HCT116 (cell line): ENCODE measurements at regions not wholly inside any gene's neighbourhood (a gene's known extent, or its start where the extent isn't known, plus 50 kb on each side); places are given as distances from the start of the nearest gene placed in this dataset.

Experiments
- ATAC-seq: fragments of 200-7000 bp; cut with Tn5 transposase; 2 replicates; pipeline ENCODE4 v1.9.1; 2020; ENCODE audit warnings: mild to moderate bottlenecking, moderate library complexity
- BruUV-seq: library from RNA; stranded (reverse); fragments of 400-500 nt; replicated peaks from 2 replicates; lab custom pipeline; 2021; lab: Mats Ljungman, UMichigan
- CTCF ChIA-PET: fragments of 300-600 bp; sonication (Branson Sonifier 250); formaldehyde crosslinking; loops from one replicate; lab custom pipeline; 2021; ENCODE audit warnings: antibody characterized with exemption; lab: Charles Lee
- POLR2A ChIA-PET: fragments of 300-600, 350-600 bp; sonication (Branson Sonifier 250); formaldehyde crosslinking; loops from one replicate; lab custom pipeline; 2021; ENCODE audit warnings: antibody characterized with exemption; lab: Charles Lee
- RAD21 ChIA-PET, 2 experiments: fragments of 300-600 bp; sonication (Branson Sonifier 250); formaldehyde crosslinking; loops; one replicate each; lab custom pipeline; 2023; ENCODE audit warnings: low total read pairs in 2 of 2; ENCODE audit not compliant: uncharacterized antibody in 2 of 2, unreplicated experiment in 2 of 2, low non-redundant PET in 1 of 2; lab: Charles Lee
- DNase-seq: peaks from one replicate; pipeline ENCODE4 v3.0.0-alpha.2; 2010; ENCODE audit warnings: low read depth, low spot score
- H2AFZ ChIP-seq: fragments of 200-600 bp; shearing (Covaris generic), sonication (generic); 2 replicates; pipeline ENCODE4 v1.6.1; 2017; ENCODE audit warnings: low read depth, mixed run types, mixed read lengths, antibody characterized with exemption, low read length; ENCODE audit not compliant: poor library complexity, severe bottlenecking
- H3K27ac ChIP-seq: 2 replicates; pipeline ENCODE4 v1.5.1; 2012; ENCODE audit warnings: low read depth, low read length
- H3K27me3 ChIP-seq: fragments of 200-600 bp; sonication (generic); 2 replicates; pipeline ENCODE4 v1.6.1; 2016; ENCODE audit warnings: mixed run types, low read length, mixed read lengths; ENCODE audit not compliant: insufficient read depth
- H3K36me3 ChIP-seq, 2 experiments: fragments of 200-500 bp in 1 of 2; fragments of 200-600 bp in 1 of 2; sonication (Bioruptor generic) in 1 of 2; sonication (generic) in 1 of 2; 2 replicates each; pipeline versions ENCODE4 v1.5.1 to v1.6.1; 2014 to 2016; ENCODE audit warnings: low read length in 2 of 2, inconsistent platforms in 1 of 2, mixed read lengths in 1 of 2, mixed run types in 1 of 2; ENCODE audit not compliant: insufficient read depth in 2 of 2, control insufficient read depth in 1 of 2
- H3K4me1 ChIP-seq, 2 experiments: fragments of 200-600 bp in 1 of 2; sonication (generic) in 1 of 2; 2 replicates each; pipeline versions ENCODE4 v1.5.1 to v1.6.1; 2012 to 2017; ENCODE audit warnings: low read length in 2 of 2, inconsistent platforms in 1 of 2, mild to moderate bottlenecking in 1 of 2, mixed read lengths in 1 of 2, mixed run types in 1 of 2, moderate library complexity in 1 of 2; ENCODE audit not compliant: insufficient read depth in 2 of 2, control insufficient read depth in 1 of 2
- H3K4me2 ChIP-seq: fragments of 200-600 bp; sonication (generic); 2 replicates; pipeline ENCODE4 v1.6.1; 2017; ENCODE audit warnings: mixed run types, low read length, mixed read lengths
- H3K4me3 ChIP-seq, 2 experiments: fragments of 200-600 bp in 1 of 2; sonication (generic) in 1 of 2; replicated peaks in 1 of 2; 2 replicates each; pipeline ENCODE4 v1.5.1; 2011 to 2016; ENCODE audit warnings: low read length in 2 of 2, control low read depth in 1 of 2, low read depth in 1 of 2, mild to moderate bottlenecking in 1 of 2, mixed read lengths in 1 of 2, mixed run types in 1 of 2
- H3K79me2 ChIP-seq: fragments of 200-600 bp; sonication (generic); 2 replicates; pipeline ENCODE4 v1.6.1; 2017; ENCODE audit warnings: mild to moderate bottlenecking, mixed run types, low read length, moderate library complexity, mixed read lengths; ENCODE audit not compliant: insufficient read depth
- H3K9ac ChIP-seq: fragments of 200-600 bp; sonication (generic); 2 replicates; pipeline ENCODE4 v1.6.1; 2016; ENCODE audit warnings: low read length, mixed read lengths
- H3K9me2 ChIP-seq: fragments of 200-600 bp; sonication (generic), shearing (Covaris generic); 2 replicates; pipeline ENCODE4 v1.6.1; 2017; ENCODE audit warnings: mixed run types, mild to moderate bottlenecking, moderate library complexity; ENCODE audit not compliant: insufficient read depth
- H3K9me3 ChIP-seq, 2 experiments: fragments of 200-500 bp in 1 of 2; fragments of 200-600 bp in 1 of 2; sonication (Bioruptor generic) in 1 of 2; sonication (generic) in 1 of 2; 2 replicates each; pipeline ENCODE4 v1.6.1; 2014 to 2017; ENCODE audit warnings: low read length in 2 of 2, mixed read lengths in 2 of 2, inconsistent platforms in 1 of 2, low read depth in 1 of 2, mild to moderate bottlenecking in 1 of 2, mixed run types in 1 of 2, moderate library complexity in 1 of 2; ENCODE audit not compliant: control insufficient read depth in 1 of 2, insufficient read depth in 1 of 2
- H4K20me1 ChIP-seq: fragments of 200-600 bp; sonication (generic), shearing (Covaris generic); 2 replicates; pipeline ENCODE4 v1.6.1; 2017; ENCODE audit warnings: mixed run types, mild to moderate bottlenecking, moderate library complexity; ENCODE audit not compliant: insufficient read depth
- CBX3 ChIP-seq: IDR thresholded peaks from 2 replicates; pipeline ENCODE4 v1.6.1; 2012; ENCODE audit warnings: low read depth
- EZH2 ChIP-seq: fragments of 200-600 bp; sonication (generic); IDR thresholded peaks from 2 replicates; pipeline ENCODE4 v1.6.1; 2017; ENCODE audit warnings: antibody characterized with exemption, mixed run types
- JUND ChIP-seq: IDR thresholded peaks from 2 replicates; pipeline ENCODE4 v1.6.1; 2012
- RAD21 ChIP-seq: IDR thresholded peaks from 2 replicates; pipeline ENCODE4 v1.6.1; 2012; ENCODE audit warnings: low read depth, mild to moderate bottlenecking
- SP1 ChIP-seq: IDR thresholded peaks from 2 replicates; pipeline ENCODE4 v1.6.1; 2012; ENCODE audit warnings: low read depth
- TCF7L2 ChIP-seq: IDR thresholded peaks from 2 replicates; pipeline ENCODE4 v1.7.0; 2011; ENCODE audit warnings: borderline replicate concordance, inconsistent platforms; ENCODE audit not compliant: insufficient read depth, insufficient read length; ENCODE audit errors: extremely low read depth
- ZFX ChIP-seq: fragments of 450-650 bp; IDR thresholded peaks from 2 replicates; pipeline ENCODE4 v1.6.1; 2017
- ZNF274 ChIP-seq: fragments of 200-500 bp; sonication (Bioruptor generic); IDR thresholded peaks from 2 replicates; pipeline ENCODE4 v1.6.1; 2014; ENCODE audit warnings: mild to moderate bottlenecking, low read depth, low read length, inconsistent platforms
- intact Hi-C: fragments of 100-400 bp; cut with micrococcal nuclease; formaldehyde crosslinking; loops from 2 replicates; pipeline ENCODE4 v1.10.0; 2022
- TF ChIP-seq, protein P1 (sequence below): IDR thresholded peaks from 2 replicates; pipeline ENCODE4 v1.6.1; 2012
- TF ChIP-seq, protein P2 (sequence below): IDR thresholded peaks from 2 replicates; pipeline ENCODE4 v1.6.1; 2012; ENCODE audit warnings: low read depth
- TF ChIP-seq, protein P3 (sequence below): IDR thresholded peaks from 2 replicates; pipeline ENCODE4 v1.6.1; 2012

DNA sequence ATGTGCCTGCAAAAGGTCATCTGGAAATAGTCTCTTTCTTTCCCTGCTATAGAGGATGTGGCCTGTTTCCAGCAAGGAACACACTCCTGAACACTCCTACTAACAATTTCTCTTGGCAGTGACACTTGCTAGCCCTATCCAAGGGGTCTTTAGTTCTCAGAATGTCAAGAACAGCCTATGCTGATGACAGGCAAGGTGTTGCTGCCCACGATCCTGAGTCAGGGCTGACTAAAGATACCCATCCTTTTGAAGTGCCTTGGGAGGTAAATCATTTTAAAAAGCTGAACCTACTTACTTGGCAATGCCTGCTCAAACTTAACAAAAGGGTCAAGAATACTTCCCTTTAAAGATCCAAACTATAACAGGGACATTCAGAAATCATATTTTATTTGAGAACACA lies 1146.4 kb downstream of the VRK1 start:
- Histone ChIP-seq H3K36me3 (no peaks in the 10 kb centered on the region), H3K4me1 (no peaks in the 10 kb centered on the region)

More for the DNA sequence above, 1146.4 kb downstream of the VRK1 start:
- intact Hi-C loops: no loop called here
- CTCF ChIA-PET: no interaction called here
- Histone ChIP-seq H3K4me3 (no peak overlapping the region), H4K20me1 (no peaks in the 10 kb centered on the region), H3K4me2 (no peak overlapping the region), H3K9me3 (no peaks in the 10 kb centered on the region; a peak in 1 of 4 replicates), H3K27me3 (no peaks in the 10 kb centered on the region), H3K9me2 (no peaks in the 10 kb centered on the region), H2AFZ (no peak overlapping the region), H3K9ac (no peak overlapping the region), H3K79me2 (no peaks in the 10 kb centered on the region), H3K27ac (no peak overlapping the region)
- no peak for TF ChIP-seq ZFX
- TF ChIP-seq ZNF274: no peak
- TF ChIP-seq JUND: no peak
- no peak for TF ChIP-seq TCF7L2
- no peak for TF ChIP-seq EZH2
- no peak for TF ChIP-seq SP1
- TF ChIP-seq, protein P1, sequence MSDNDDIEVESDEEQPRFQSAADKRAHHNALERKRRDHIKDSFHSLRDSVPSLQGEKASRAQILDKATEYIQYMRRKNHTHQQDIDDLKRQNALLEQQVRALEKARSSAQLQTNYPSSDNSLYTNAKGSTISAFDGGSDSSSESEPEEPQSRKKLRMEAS: no peak
- no peak for TF ChIP-seq RAD21
- TF ChIP-seq, protein P2, sequence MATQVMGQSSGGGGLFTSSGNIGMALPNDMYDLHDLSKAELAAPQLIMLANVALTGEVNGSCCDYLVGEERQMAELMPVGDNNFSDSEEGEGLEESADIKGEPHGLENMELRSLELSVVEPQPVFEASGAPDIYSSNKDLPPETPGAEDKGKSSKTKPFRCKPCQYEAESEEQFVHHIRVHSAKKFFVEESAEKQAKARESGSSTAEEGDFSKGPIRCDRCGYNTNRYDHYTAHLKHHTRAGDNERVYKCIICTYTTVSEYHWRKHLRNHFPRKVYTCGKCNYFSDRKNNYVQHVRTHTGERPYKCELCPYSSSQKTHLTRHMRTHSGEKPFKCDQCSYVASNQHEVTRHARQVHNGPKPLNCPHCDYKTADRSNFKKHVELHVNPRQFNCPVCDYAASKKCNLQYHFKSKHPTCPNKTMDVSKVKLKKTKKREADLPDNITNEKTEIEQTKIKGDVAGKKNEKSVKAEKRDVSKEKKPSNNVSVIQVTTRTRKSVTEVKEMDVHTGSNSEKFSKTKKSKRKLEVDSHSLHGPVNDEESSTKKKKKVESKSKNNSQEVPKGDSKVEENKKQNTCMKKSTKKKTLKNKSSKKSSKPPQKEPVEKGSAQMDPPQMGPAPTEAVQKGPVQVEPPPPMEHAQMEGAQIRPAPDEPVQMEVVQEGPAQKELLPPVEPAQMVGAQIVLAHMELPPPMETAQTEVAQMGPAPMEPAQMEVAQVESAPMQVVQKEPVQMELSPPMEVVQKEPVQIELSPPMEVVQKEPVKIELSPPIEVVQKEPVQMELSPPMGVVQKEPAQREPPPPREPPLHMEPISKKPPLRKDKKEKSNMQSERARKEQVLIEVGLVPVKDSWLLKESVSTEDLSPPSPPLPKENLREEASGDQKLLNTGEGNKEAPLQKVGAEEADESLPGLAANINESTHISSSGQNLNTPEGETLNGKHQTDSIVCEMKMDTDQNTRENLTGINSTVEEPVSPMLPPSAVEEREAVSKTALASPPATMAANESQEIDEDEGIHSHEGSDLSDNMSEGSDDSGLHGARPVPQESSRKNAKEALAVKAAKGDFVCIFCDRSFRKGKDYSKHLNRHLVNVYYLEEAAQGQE: no peak
- TF ChIP-seq, protein P3, sequence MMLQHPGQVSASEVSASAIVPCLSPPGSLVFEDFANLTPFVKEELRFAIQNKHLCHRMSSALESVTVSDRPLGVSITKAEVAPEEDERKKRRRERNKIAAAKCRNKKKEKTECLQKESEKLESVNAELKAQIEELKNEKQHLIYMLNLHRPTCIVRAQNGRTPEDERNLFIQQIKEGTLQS: no peak
- TF ChIP-seq CBX3: no peak
- RAD21 ChIA-PET: no interaction called here
- no peak for ATAC-seq
- no TSS peak for BruUV-seq
- POLR2A ChIA-PET: no interaction called here
- DNase-seq: no peak
